ENCODE measurements at regions not wholly inside any gene's neighbourhood (a gene's known extent, or its start where the extent isn't known, plus 50 kb on each side); places are given as distances from the start of the nearest gene placed in this dataset.

DNA sequence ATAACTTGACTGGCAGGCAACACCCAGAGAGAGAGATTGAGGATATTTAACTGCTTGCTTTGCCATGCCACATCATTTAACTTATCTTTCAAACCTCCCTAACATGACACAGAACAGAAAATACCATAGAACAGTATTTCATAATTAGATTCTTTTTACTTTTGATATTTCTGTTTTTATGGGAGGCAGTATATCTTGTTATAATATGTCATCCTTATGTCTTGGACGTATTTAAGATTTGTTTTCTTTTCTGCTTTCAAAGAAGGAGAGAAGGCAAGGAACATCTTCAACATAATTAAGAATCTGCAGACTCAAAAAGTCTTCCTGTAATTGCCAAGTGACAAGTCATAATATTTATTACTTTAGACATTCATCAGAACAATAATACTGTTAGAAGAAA is 1283.7 kb downstream of the GRIK2 start:
- TF ChIP-seq POLR2A (IDR thresholded peaks at IDR 0.05; ENCODE audit: low read depth, low read length) (no peak), NBN (IDR thresholded peaks at IDR 0.05) (no peak), CEBPB (IDR thresholded peaks at IDR 0.05; ENCODE audit: borderline replicate concordance in 1 of 2, low read depth in 2 of 2, low read length in 2 of 2) (no peak), IKZF1 (conservative IDR thresholded peaks at IDR 0.05) (no peak), ZNF24 (IDR thresholded peaks at IDR 0.05) (no peak), GABPA (IDR thresholded peaks at IDR 0.05; ENCODE audit: low read depth) (no peak), NFIC (IDR thresholded peaks at IDR 0.05; ENCODE audit: low read depth, low read length) (no peak), BRCA1 (IDR thresholded peaks at IDR 0.05; ENCODE audit: low read depth, low read length) (no peak), CTCF (IDR thresholded peaks at IDR 0.05 in 2 of 3, conservative IDR thresholded peaks at IDR 0.05 in 1 of 3; ENCODE audit: control insufficient read depth in 2 of 3, extremely low read depth in 1 of 3, insufficient read depth in 1 of 3, low read depth in 3 of 3, low read length in 3 of 3) (no peak), BCL11A (IDR thresholded peaks at IDR 0.05; ENCODE audit: low read depth, low read length) (no peak), SPI1 (IDR thresholded peaks at IDR 0.05; ENCODE audit: borderline replicate concordance, insufficient read depth, low read depth, low read length) (no peak), RFX5 (IDR thresholded peaks at IDR 0.05; ENCODE audit: low read depth, low read length) (no peak)
